ENCODE measurements at regions not wholly inside any gene's neighbourhood (a gene's known extent, or its start where the extent isn't known, plus 50 kb on each side); places are given as distances from the start of the nearest gene placed in this dataset.

DNA sequence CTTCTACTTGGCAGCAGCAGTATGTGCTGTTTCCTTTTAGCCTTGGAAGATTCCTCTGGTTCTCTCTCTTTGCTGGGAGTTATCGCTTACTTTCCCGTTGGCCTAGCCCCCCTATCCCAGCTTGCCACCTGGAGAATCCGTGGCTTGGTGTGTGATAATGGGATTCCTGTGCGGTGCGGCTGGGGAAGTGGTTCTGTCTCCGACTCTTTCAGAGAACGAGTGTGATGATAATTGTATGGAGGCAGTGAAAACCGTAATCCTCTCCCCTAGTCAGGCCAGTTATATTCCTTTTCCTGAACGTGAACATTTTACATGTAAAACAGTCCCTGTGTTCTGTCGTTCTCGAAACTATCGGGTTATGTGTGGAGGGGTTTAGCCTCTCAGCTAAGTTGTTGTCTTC lies 300.1 kb upstream of the C2CD4B start:
- TF ChIP-seq, protein P1, sequence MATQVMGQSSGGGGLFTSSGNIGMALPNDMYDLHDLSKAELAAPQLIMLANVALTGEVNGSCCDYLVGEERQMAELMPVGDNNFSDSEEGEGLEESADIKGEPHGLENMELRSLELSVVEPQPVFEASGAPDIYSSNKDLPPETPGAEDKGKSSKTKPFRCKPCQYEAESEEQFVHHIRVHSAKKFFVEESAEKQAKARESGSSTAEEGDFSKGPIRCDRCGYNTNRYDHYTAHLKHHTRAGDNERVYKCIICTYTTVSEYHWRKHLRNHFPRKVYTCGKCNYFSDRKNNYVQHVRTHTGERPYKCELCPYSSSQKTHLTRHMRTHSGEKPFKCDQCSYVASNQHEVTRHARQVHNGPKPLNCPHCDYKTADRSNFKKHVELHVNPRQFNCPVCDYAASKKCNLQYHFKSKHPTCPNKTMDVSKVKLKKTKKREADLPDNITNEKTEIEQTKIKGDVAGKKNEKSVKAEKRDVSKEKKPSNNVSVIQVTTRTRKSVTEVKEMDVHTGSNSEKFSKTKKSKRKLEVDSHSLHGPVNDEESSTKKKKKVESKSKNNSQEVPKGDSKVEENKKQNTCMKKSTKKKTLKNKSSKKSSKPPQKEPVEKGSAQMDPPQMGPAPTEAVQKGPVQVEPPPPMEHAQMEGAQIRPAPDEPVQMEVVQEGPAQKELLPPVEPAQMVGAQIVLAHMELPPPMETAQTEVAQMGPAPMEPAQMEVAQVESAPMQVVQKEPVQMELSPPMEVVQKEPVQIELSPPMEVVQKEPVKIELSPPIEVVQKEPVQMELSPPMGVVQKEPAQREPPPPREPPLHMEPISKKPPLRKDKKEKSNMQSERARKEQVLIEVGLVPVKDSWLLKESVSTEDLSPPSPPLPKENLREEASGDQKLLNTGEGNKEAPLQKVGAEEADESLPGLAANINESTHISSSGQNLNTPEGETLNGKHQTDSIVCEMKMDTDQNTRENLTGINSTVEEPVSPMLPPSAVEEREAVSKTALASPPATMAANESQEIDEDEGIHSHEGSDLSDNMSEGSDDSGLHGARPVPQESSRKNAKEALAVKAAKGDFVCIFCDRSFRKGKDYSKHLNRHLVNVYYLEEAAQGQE (IDR thresholded peaks at IDR 0.05; ENCODE audit: low read depth) = no peak
- TF ChIP-seq EGR1 (IDR thresholded peaks at IDR 0.05) = no peak
- TF ChIP-seq TCF12 (IDR thresholded peaks at IDR 0.05; ENCODE audit: low read depth) = no peak
- no peak for TF ChIP-seq NFIC (IDR thresholded peaks at IDR 0.05)
- TF ChIP-seq, protein P2, sequence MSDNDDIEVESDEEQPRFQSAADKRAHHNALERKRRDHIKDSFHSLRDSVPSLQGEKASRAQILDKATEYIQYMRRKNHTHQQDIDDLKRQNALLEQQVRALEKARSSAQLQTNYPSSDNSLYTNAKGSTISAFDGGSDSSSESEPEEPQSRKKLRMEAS (IDR thresholded peaks at IDR 0.05) = no peak
- no peak for TF ChIP-seq EP300 (IDR thresholded peaks at IDR 0.05; ENCODE audit: borderline replicate concordance)
- TF ChIP-seq RAD21 (IDR thresholded peaks at IDR 0.05; ENCODE audit: low read depth) = no peak
- TF ChIP-seq TEAD4 (IDR thresholded peaks at IDR 0.05) = no peak
- no peak for TF ChIP-seq ZBTB7A (IDR thresholded peaks at IDR 0.05; ENCODE audit: low read depth)
- TF ChIP-seq YY1 (IDR thresholded peaks at IDR 0.05; ENCODE audit: low read depth) = no peak
- TF ChIP-seq CREB1 (IDR thresholded peaks at IDR 0.05; ENCODE audit: low read depth) = no peak
- TF ChIP-seq, protein P3, sequence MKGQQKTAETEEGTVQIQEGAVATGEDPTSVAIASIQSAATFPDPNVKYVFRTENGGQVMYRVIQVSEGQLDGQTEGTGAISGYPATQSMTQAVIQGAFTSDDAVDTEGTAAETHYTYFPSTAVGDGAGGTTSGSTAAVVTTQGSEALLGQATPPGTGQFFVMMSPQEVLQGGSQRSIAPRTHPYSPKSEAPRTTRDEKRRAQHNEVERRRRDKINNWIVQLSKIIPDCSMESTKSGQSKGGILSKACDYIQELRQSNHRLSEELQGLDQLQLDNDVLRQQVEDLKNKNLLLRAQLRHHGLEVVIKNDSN (IDR thresholded peaks at IDR 0.05) = no peak
- no peak for TF ChIP-seq TAF1 (IDR thresholded peaks at IDR 0.05; ENCODE audit: low read depth)
- TF ChIP-seq CEBPB (IDR thresholded peaks at IDR 0.05) = no peak
- no peak for TF ChIP-seq FOXM1 (IDR thresholded peaks at IDR 0.05; ENCODE audit: borderline replicate concordance, low read depth)

DNA sequence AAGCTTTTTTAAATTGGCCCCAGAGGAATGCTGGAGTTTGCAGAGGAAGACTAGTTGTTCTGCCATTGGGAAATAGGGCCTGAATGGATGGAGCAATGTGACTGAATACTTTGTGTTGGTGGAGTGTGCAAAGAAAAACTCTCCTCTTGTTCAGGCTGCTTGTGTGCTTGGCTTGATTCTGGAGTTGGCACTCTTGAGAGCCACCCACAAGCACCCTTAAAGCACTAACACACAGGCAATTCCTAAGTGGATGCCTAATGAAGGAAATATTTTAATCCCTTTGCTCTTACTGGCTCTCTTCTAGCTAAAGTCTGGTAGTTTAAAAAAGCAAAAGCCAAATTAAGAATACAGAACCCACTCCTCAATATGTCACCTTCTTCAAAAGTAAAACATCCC lies 304.4 kb upstream of the C2CD4B start:
- TF ChIP-seq YY1 (IDR thresholded peaks at IDR 0.05; ENCODE audit: low read depth) = no peak
- TF ChIP-seq RAD21 (IDR thresholded peaks at IDR 0.05; ENCODE audit: low read depth) = no peak

DNA sequence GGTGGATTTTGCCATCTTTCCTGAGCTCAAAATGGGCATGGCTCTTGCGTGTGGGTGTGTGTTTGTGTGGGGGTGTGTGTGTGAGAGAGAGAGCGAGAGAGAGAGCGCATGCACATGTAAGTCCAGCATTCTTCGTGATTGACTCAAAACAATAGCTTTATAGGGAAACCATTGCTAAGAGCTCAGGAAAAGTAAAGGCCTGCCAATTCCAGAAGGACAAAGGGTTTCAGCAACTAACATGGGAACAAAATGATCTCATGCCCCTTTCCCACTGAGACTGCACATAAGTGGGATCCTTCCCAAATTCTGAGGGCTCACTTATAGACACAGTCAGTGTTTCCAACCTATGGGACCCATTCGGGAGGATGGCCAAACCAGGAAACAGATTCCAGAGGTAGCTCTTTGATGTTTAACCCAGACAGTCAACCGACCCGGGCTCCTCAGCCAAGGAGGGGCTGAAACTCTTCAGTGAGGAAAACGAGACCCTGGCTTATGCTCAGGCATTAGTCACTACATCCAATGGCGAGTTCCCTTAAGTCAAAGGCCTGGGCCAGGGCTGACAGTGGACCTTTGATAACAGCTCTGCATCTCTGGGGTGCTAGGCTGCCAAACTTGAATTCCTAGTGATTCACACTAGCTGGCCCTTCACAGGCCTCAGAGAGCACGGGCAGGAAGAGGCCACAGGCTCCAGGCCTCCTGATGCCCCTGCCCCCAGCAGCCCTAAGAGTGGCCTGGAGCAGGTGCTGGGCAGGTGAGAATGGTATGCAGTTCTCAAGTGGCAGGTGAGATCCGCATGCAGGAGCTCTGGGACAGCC lies 305.0 kb upstream of the C2CD4B start:
- no peak for TF ChIP-seq CREB1 (IDR thresholded peaks at IDR 0.05; ENCODE audit: low read depth)
- no peak for TF ChIP-seq FOXM1 (IDR thresholded peaks at IDR 0.05; ENCODE audit: borderline replicate concordance, low read depth)
- TF ChIP-seq NFIC (IDR thresholded peaks at IDR 0.05) = no peak
- TF ChIP-seq, protein P2 (IDR thresholded peaks at IDR 0.05) = no peak
- TF ChIP-seq EGR1 (IDR thresholded peaks at IDR 0.05) = no peak
- TF ChIP-seq CEBPB (IDR thresholded peaks at IDR 0.05) = no peak
- TF ChIP-seq RAD21 (IDR thresholded peaks at IDR 0.05; ENCODE audit: low read depth) = no peak
- no peak for TF ChIP-seq TCF12 (IDR thresholded peaks at IDR 0.05; ENCODE audit: low read depth)
- no peak for TF ChIP-seq YY1 (IDR thresholded peaks at IDR 0.05; ENCODE audit: low read depth)
- TF ChIP-seq, protein P3 (IDR thresholded peaks at IDR 0.05) = no peak
- no peak for TF ChIP-seq EP300 (IDR thresholded peaks at IDR 0.05; ENCODE audit: borderline replicate concordance)
- no peak for TF ChIP-seq ZBTB7A (IDR thresholded peaks at IDR 0.05; ENCODE audit: low read depth)
- no peak for TF ChIP-seq TEAD4 (IDR thresholded peaks at IDR 0.05)
- no peak for TF ChIP-seq TAF1 (IDR thresholded peaks at IDR 0.05; ENCODE audit: low read depth)
- TF ChIP-seq, protein P1 (IDR thresholded peaks at IDR 0.05; ENCODE audit: low read depth) = no peak

DNA sequence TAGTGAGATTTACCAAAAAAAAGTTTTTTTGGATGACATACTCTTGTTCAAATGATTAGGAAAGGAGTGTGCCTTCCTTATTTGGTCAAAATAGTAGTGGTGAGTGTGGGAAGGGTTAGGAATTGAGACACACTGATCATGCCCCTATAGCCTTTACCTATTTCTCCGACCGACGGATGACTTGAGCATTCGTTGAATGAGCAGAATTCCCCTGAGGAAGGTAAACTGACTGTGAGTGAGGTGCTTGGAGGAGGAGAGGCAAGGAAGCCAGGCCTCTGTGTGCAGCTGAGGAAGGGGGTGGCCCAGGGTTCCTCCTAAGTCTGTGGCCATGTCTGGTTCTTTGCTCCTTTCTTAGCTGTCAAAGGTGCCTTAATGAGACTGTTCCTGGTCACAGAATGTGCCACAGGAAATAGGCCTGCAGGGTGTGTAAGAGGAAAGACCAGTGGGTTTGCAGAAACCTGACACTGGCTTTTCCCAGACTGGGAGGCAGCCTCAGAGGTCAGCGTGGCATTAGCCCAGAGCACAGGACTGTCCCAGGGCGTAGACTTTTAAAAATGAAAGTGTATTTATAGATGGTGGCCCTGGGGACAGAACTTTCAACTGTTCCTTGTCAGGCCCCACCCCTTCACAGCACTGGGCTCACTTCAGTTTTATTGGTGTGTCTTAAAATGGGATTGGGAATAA lies 307.7 kb upstream of the C2CD4B start:
- peak; percentile 16; the same call in 1 of the 2 replicates for TF ChIP-seq RAD21 (IDR thresholded peaks at IDR 0.05; ENCODE audit: low read depth)
- TF ChIP-seq ZBTB7A (IDR thresholded peaks at IDR 0.05; ENCODE audit: low read depth) = no peak

DNA sequence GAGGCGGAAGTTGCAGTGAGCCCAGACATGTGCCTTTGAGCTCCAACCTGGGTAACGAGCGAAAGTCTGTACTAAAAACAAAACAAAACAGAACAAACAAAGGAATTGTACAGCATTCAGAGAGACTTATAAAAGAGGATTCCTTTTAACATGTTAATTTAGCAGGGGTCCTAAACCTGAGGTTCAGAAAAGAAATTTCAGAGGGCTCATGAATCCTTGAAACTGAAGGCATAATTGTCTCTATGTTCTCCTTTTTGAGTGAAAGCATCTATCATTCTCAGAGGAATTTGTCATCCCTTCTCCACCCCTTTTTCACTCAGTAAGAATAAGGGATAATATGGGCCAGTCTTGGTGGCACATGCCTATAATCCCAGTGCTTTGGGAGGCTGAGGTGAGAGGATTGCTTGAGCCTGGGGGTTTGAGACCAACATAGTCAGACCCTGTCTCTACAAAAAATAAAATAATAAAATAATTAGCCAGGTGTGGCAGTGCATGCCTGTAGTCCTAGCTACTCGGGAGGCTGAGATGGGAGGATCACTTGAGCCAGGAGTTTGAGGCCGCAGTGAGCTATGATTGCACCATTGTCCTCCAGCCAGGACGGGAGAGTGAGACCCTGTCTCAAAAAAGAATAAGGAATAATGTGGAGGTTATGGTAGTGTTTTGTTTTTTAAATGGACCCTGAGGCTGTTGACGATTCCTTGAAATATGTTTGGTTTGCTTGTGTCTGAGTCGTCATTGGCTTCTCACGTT lies 309.1 kb upstream of the C2CD4B start:
- TF ChIP-seq YY1 (IDR thresholded peaks at IDR 0.05; ENCODE audit: low read depth) = no peak
- TF ChIP-seq, protein P2 (IDR thresholded peaks at IDR 0.05) = no peak
- no peak for TF ChIP-seq TCF12 (IDR thresholded peaks at IDR 0.05; ENCODE audit: low read depth)
- TF ChIP-seq NFIC (IDR thresholded peaks at IDR 0.05) = no peak
- no peak for TF ChIP-seq EGR1 (IDR thresholded peaks at IDR 0.05)
- no peak for TF ChIP-seq TEAD4 (IDR thresholded peaks at IDR 0.05)
- TF ChIP-seq, protein P1 (IDR thresholded peaks at IDR 0.05; ENCODE audit: low read depth) = no peak
- no peak for TF ChIP-seq TAF1 (IDR thresholded peaks at IDR 0.05; ENCODE audit: low read depth)
- TF ChIP-seq FOXM1 (IDR thresholded peaks at IDR 0.05; ENCODE audit: borderline replicate concordance, low read depth) = no peak
- TF ChIP-seq CREB1 (IDR thresholded peaks at IDR 0.05; ENCODE audit: low read depth) = no peak
- no peak for TF ChIP-seq CEBPB (IDR thresholded peaks at IDR 0.05)
